A549 (cell line): ENCODE measurements at regions not wholly inside any gene's neighbourhood (a gene's known extent, or its start where the extent isn't known, plus 50 kb on each side); places are given as distances from the start of the nearest gene placed in this dataset.

Experiments used
- ATAC-seq, 2 experiments: fragments of 200-7000 bp in 1 of 2; fragments of >200 bp in 1 of 2; cut with Nextera tagmentation in 1 of 2; cut with Tn5 transposase in 1 of 2; 3 replicates each; pipeline versions ENCODE4 v1.8.0 to v1.9.1; 2018 to 2020; ENCODE audit warnings: mild to moderate bottlenecking in 1 of 2, moderate library complexity in 1 of 2
- CTCF ChIA-PET: fragments of 300-600 bp; sonication (Branson Sonifier 250); formaldehyde crosslinking; extraction: SDS; loops from one replicate; lab custom pipeline; 2021; ENCODE audit warnings: antibody characterized with exemption, inconsistent platforms; lab: Yijun Ruan, JAX
- POLR2A ChIA-PET: fragments of 350-600 bp; formaldehyde crosslinking; extraction: SDS; loops from one replicate; lab custom pipeline; 2021; ENCODE audit warnings: antibody characterized with exemption, inconsistent platforms; lab: Yijun Ruan, JAX
- DNase-seq, 2 experiments: peaks; one replicate each; pipeline versions ENCODE4 v3.0.0 to v3.0.0-alpha.2; 2011 to 2016; ENCODE audit warnings: low read depth in 1 of 2, low spot score in 1 of 2
- FAIRE-seq: peaks from 2 replicates; lab custom pipeline; 2011; peaks lifted over from hg19 to GRCh38; lab: Jason Lieb, UNC
- H3K27ac ChIP-seq, 2 experiments: fragments of >200 bp; sonication (Bioruptor Twin); formaldehyde crosslinking; 3 replicates each; pipeline ENCODE4 v1.5.1; 2016 to 2017
- H3K4me1 ChIP-seq: fragments of >200 bp; sonication (Bioruptor Twin); formaldehyde crosslinking; 3 replicates; pipeline ENCODE4 v1.6.1; 2016
- H3K4me2 ChIP-seq: fragments of >200 bp; sonication (Bioruptor Twin); formaldehyde crosslinking; 3 replicates; pipeline ENCODE4 v1.6.1; 2016
- H3K4me3 ChIP-seq: fragments of >200 bp; sonication (Bioruptor Twin); formaldehyde crosslinking; 3 replicates; pipeline ENCODE4 v1.5.1; 2016
- H3K9me3 ChIP-seq: fragments of >200 bp; sonication (Bioruptor Twin); formaldehyde crosslinking; 3 replicates; pipeline ENCODE4 v1.6.1; 2016
- BHLHE40 ChIP-seq: IDR thresholded peaks from 2 replicates; pipeline ENCODE4 v1.6.1; 2012; ENCODE audit warnings: low read depth, low read length, inconsistent platforms
- CEBPB ChIP-seq, 2 experiments: fragments of >200 bp in 1 of 2; sonication (Bioruptor Twin) in 1 of 2; formaldehyde crosslinking in 1 of 2; IDR thresholded peaks; 2 replicates each; pipeline ENCODE4 v1.6.1; 2012 to 2016
- CHD2 ChIP-seq: fragments of 150-350 bp; IDR thresholded peaks from 2 replicates; pipeline ENCODE4 v1.6.1; 2014; ENCODE audit warnings: low read length; ENCODE audit not compliant: partially characterized antibody
- CHD4 ChIP-seq: fragments of 200-600 bp; sonication (generic); IDR thresholded peaks from 2 replicates; pipeline ENCODE4 v1.6.1; 2016; ENCODE audit warnings: antibody characterized with exemption, mild to moderate bottlenecking, borderline replicate concordance
- CTCF ChIP-seq: fragments of >200 bp; sonication (Bioruptor Twin); formaldehyde crosslinking; IDR thresholded peaks from 3 replicates; pipeline ENCODE4 v1.5.1; 2016
- E2F6 ChIP-seq: IDR thresholded peaks from 2 replicates; pipeline ENCODE4 v1.6.1; 2012; ENCODE audit warnings: low read depth, borderline replicate concordance
- EHF ChIP-seq: fragments of 250-450 bp; sonication (Bioruptor Pico); IDR thresholded peaks from 2 replicates; pipeline ENCODE4 v1.5.0; 2020; ENCODE audit warnings: mild to moderate bottlenecking
- ELK1 ChIP-seq: fragments of 150-350 bp; IDR thresholded peaks from 2 replicates; pipeline ENCODE4 v1.6.1; 2014; ENCODE audit warnings: low read depth, mild to moderate bottlenecking, low read length
- HEYL ChIP-seq: fragments of 250-450 bp; sonication (Bioruptor Pico); IDR thresholded peaks from 2 replicates; pipeline ENCODE4 v1.8.0; 2021; ENCODE audit warnings: mild to moderate bottlenecking, moderate library complexity
- HMGXB4 ChIP-seq: fragments of 250-450 bp; sonication (Bioruptor Pico); IDR thresholded peaks from 2 replicates; pipeline ENCODE4 v1.5.0; 2021; ENCODE audit warnings: mild to moderate bottlenecking, moderate library complexity, borderline replicate concordance
- JUN ChIP-seq, 2 experiments: fragments of >200 bp; sonication (Bioruptor Twin); formaldehyde crosslinking; IDR thresholded peaks; 2 replicates in 1 of 2; 3 replicates in 1 of 2; pipeline ENCODE4 v1.6.1; 2016 to 2017
- KDM5A ChIP-seq: fragments of 200-600 bp; sonication (generic); IDR thresholded peaks from 2 replicates; pipeline ENCODE4 v1.6.1; 2016; ENCODE audit warnings: antibody characterized with exemption, mild to moderate bottlenecking
- MAZ ChIP-seq: fragments of 150-350 bp; IDR thresholded peaks from 2 replicates; pipeline ENCODE4 v1.6.1; 2014; ENCODE audit warnings: antibody characterized with exemption, low read depth, low read length, borderline replicate concordance
- MYC ChIP-seq: IDR thresholded peaks from 2 replicates; pipeline ENCODE4 v1.6.1; 2012; ENCODE audit warnings: mild to moderate bottlenecking, inconsistent platforms, low read length, improper control_type of control experiment, borderline replicate concordance
- NFE2L2 ChIP-seq: fragments of 150-350 bp; conservative IDR thresholded peaks from 2 replicates; pipeline ENCODE4 v1.6.1; 2014; ENCODE audit warnings: low read length
- POLR2AphosphoS2 ChIP-seq: conservative IDR thresholded peaks from 2 replicates; pipeline ENCODE4 v1.6.1; 2012; ENCODE audit warnings: low read length, improper control_type of control experiment, inconsistent platforms
- SREBF2 ChIP-seq: fragments of 450-650 bp; IDR thresholded peaks from 2 replicates; pipeline ENCODE4 v1.6.1; 2014; ENCODE audit warnings: mild to moderate bottlenecking, moderate library complexity
- TP53 ChIP-seq: fragments of 250-450 bp; sonication (Bioruptor Pico); IDR thresholded peaks from 2 replicates; pipeline ENCODE4 v1.5.0; 2021; ENCODE audit warnings: mild to moderate bottlenecking, moderate library complexity
- ZC3H11A ChIP-seq: fragments of 450-650 bp; IDR thresholded peaks from 2 replicates; pipeline ENCODE4 v1.6.1; 2014; ENCODE audit warnings: antibody characterized with exemption, mild to moderate bottlenecking
- ZFP36 ChIP-seq: fragments of 450-650 bp; IDR thresholded peaks from 2 replicates; pipeline ENCODE4 v1.6.1; 2014; ENCODE audit warnings: borderline replicate concordance; ENCODE audit not compliant: partially characterized antibody
- ZNF302 ChIP-seq: fragments of 250-450 bp; sonication (Bioruptor Pico); IDR thresholded peaks from 2 replicates; pipeline ENCODE4 v1.9.0; 2021; ENCODE audit warnings: inconsistent platforms, mild to moderate bottlenecking, moderate library complexity
- WGBS: methylation state at CpG from one replicate; pipeline ENCODE4 v1.1.6; 2017; ENCODE audit errors: missing lambda C conversion rate; 5-methylcytosine and 5-hydroxymethylcytosine counted together

- Histone ChIP-seq H3K4me2 (no peak overlapping the region), H3K4me3 (no peak overlapping the region), H3K27ac (no peak overlapping the region), H3K9me3 (no peaks in the 10 kb centered on the region), H3K4me1 (no peaks in the 10 kb centered on the region)
- CTCF ChIA-PET: interaction anchor here (0.8 kb wide), 1 partner anchor 108 kb away, joined by 3 read pairs; no protein-coding TSS in a partner anchor
- 0% methylated on average over 1 of the region's 1 CpG for WGBS
- POLR2A ChIA-PET: no interaction called here
- FAIRE-seq: no peak
- no peak for ATAC-seq
- no peak for DNase-seq
- TF ChIP-seq ZFP36: no peak
- TF ChIP-seq MAZ: no peak
- TF ChIP-seq CHD2: no peak
- TF ChIP-seq NFE2L2: no peak
- TF ChIP-seq HEYL: no peak
- TF ChIP-seq ELK1: no peak
- no peak for TF ChIP-seq JUN (IDR thresholded peaks at IDR 0.05)
- TF ChIP-seq POLR2AphosphoS2: no peak
- TF ChIP-seq BHLHE40: no peak
- TF ChIP-seq KDM5A: no peak
- no peak for TF ChIP-seq SREBF2
- no peak for TF ChIP-seq MYC
- TF ChIP-seq E2F6: no peak
- TF ChIP-seq HMGXB4 (CRISPR knock-in tag): no peak
- no peak for TF ChIP-seq CTCF
- no peak for TF ChIP-seq CEBPB (IDR thresholded peaks at IDR 0.05)
These were observed 185.0 kb upstream of the HTR2A start for GRCh38 chr13:47081850-47082249.

- DNase-seq (no peak), ATAC-seq (no peak), FAIRE-seq (no peak)
- POLR2A ChIA-PET: no interaction called here
- H3K4me1 ChIP-seq: no peaks in the 10 kb centered on the region
- H3K9me3 ChIP-seq: no peaks in the 10 kb centered on the region
- no peak overlapping the region for H3K4me2 ChIP-seq
- no peak overlapping the region for H3K4me3 ChIP-seq
- no peak overlapping the region for H3K27ac ChIP-seq
- TF ChIP-seq CHD4 (no peak), HEYL (no peak), ZNF302 (CRISPR knock-in tag) (no peak), ELK1 (no peak), ZC3H11A (no peak), TP53 (no peak), NFE2L2 (no peak), CTCF (no peak), EHF (CRISPR knock-in tag) (no peak)
- CTCF ChIA-PET: interaction anchor here (0.8 kb wide), 1 partner anchor 107 kb away, joined by 3 read pairs; no protein-coding TSS in a partner anchor
- 20% methylated on average over 7 of the region's 7 CpGs for WGBS
These were observed 184.4 kb upstream of the HTR2A start for GRCh38 chr13:47081246-47081645.
